Stimulated activated CD8-positive, alpha-beta memory T cell treated with anti-CD3 and anti-CD28 coated beads, Interleukin-4, amount 100 ng/mL, for 1 hour (primary cell): ENCODE measurements at regions not wholly inside any gene's neighbourhood (a gene's known extent, or its start where the extent isn't known, plus 50 kb on each side); places are given as distances from the start of the nearest gene placed in this dataset.
"Not testable (repeated sequence)": the region's sequence is repeated elsewhere in the genome, so short reads cannot be mapped to it uniquely, and the experiment has no call there.

Experiments
- DNase-seq, 2 donors: peaks; one replicate each; pipeline ENCODE4 v3.0.0-alpha.2; 2020; ENCODE audit warnings: low read depth in 2 of 2, low spot score in 1 of 2

GRCh38 chr3:176214758-176215157, 982.5 kb downstream of the TBL1XR1 start:
- DNase-seq, result no peak

- DNase-seq, result not testable (repeated sequence)
Observed at GRCh38 chr3:176213314-176213713, 984.0 kb downstream of the TBL1XR1 start.

GRCh38 chr3:176208915-176209314, 988.4 kb downstream of the TBL1XR1 start:
- DNase-seq, result no peak

- DNase-seq, result no peak
Observed at GRCh38 chr3:176208283-176208682, 989.0 kb downstream of the TBL1XR1 start.

GRCh38 chr3:176206809-176207208, 990.5 kb downstream of the TBL1XR1 start:
- DNase-seq, result no peak

- DNase-seq, result no peak
Observed at GRCh38 chr3:176202652-176203051, 994.6 kb downstream of the TBL1XR1 start.

- no peak for DNase-seq
Observed at GRCh38 chr3:176193032-176193730, 1004.1 kb downstream of the TBL1XR1 start.

GRCh38 chr3:176190755-176191154, 1006.5 kb downstream of the TBL1XR1 start:
- DNase-seq, result no peak

- DNase-seq, result no peak
Observed at GRCh38 chr3:176183181-176183580, 1014.1 kb downstream of the TBL1XR1 start.

GRCh38 chr3:176174060-176174459, 1023.2 kb downstream of the TBL1XR1 start:
- no peak for DNase-seq

- DNase-seq, result no peak
Observed at GRCh38 chr3:176172492-176172891, 1024.8 kb downstream of the TBL1XR1 start.

GRCh38 chr3:176167272-176167671, 1030.0 kb downstream of the TBL1XR1 start:
- no peak for DNase-seq

- DNase-seq, result no peak
Observed at GRCh38 chr3:176160997-176161396, 1036.3 kb downstream of the TBL1XR1 start.

- DNase-seq, result no peak
Observed at GRCh38 chr3:176159796-176160195, 1037.5 kb downstream of the TBL1XR1 start.

- DNase-seq, result no peak
Observed at GRCh38 chr3:176155012-176155411, 1042.3 kb downstream of the TBL1XR1 start.

- no peak for DNase-seq
Observed at GRCh38 chr3:176149567-176149966, 1047.7 kb downstream of the TBL1XR1 start.

GRCh38 chr3:176147251-176147650, 1050.0 kb downstream of the TBL1XR1 start:
- DNase-seq, result no peak

GRCh38 chr3:176141837-176142236, 1055.4 kb downstream of the TBL1XR1 start:
- no peak for DNase-seq

GRCh38 chr3:176120507-176120906, 1076.8 kb downstream of the TBL1XR1 start:
- no peak for DNase-seq

- no peak for DNase-seq
Observed at GRCh38 chr3:176119826-176120225, 1077.5 kb downstream of the TBL1XR1 start.

- DNase-seq, result no peak
Observed at GRCh38 chr3:176106380-176106779, 1090.9 kb downstream of the TBL1XR1 start.

GRCh38 chr3:176097027-176097426, 1100.3 kb downstream of the TBL1XR1 start:
- no peak for DNase-seq

- not testable (repeated sequence) for DNase-seq
Observed at GRCh38 chr3:176093892-176094291, 1103.4 kb downstream of the TBL1XR1 start.
